CD4-positive, alpha-beta T cell (primary cell): ENCODE measurements at regions not wholly inside any gene's neighbourhood (a gene's known extent, or its start where the extent isn't known, plus 50 kb on each side); places are given as distances from the start of the nearest gene placed in this dataset.

Source experiments
- ATAC-seq: fragments of 200-7000 bp; cut with Tn5 transposase; one replicate; pipeline ENCODE4 v1.10.0; 2022; ENCODE audit warnings: mild to moderate bottlenecking; ENCODE audit not compliant: poor library complexity
- CTCF ChIA-PET: fragments of 350-600 bp; sonication (Branson Sonifier 250); formaldehyde crosslinking; loops from one replicate; lab custom pipeline; 2021; ENCODE audit warnings: antibody characterized with exemption, inconsistent platforms; lab: Charles Lee
- POLR2A ChIA-PET: fragments of 350-600 bp; sonication (Branson Sonifier 250); formaldehyde crosslinking; loops from one replicate; lab custom pipeline; 2021; ENCODE audit warnings: antibody characterized with exemption, inconsistent platforms; lab: Charles Lee
- DNase-seq, 14 experiments: peaks; one replicate each; pipeline ENCODE4 v3.0.0-alpha.2; 2013 to 2020; ENCODE audit warnings: mixed read lengths in 2 of 14
- H3K27ac ChIP-seq, 2 donors: one replicate each; pipeline versions ENCODE4 v1.5.1 to v1.7.0; 2013; ENCODE audit warnings: low read length in 2 of 2, low read depth in 1 of 2, mild to moderate bottlenecking in 1 of 2
- H3K27me3 ChIP-seq, 2 experiments: 1 replicate in 1 of 2; 2 replicates in 1 of 2; pipeline versions ENCODE4 v1.6.1 to v1.7.0; 2013; ENCODE audit warnings: low read length in 2 of 2, control low read depth in 1 of 2, mild to moderate bottlenecking in 1 of 2, moderate library complexity in 1 of 2; ENCODE audit not compliant: insufficient read depth in 2 of 2, control insufficient read depth in 1 of 2
- H3K36me3 ChIP-seq: one replicate; pipeline ENCODE4 v1.6.1; 2013; ENCODE audit warnings: low read length, control low read depth; ENCODE audit not compliant: insufficient read depth
- H3K4me1 ChIP-seq: one replicate; pipeline ENCODE4 v1.6.1; 2013; ENCODE audit warnings: low read length, control low read depth; ENCODE audit not compliant: insufficient read depth
- H3K4me3 ChIP-seq: one replicate; pipeline ENCODE4 v1.5.1; 2013; ENCODE audit warnings: mild to moderate bottlenecking, low read length, moderate library complexity
- H3K9me3 ChIP-seq, 2 experiments: 1 replicate in 1 of 2; 2 replicates in 1 of 2; pipeline versions ENCODE4 v1.6.1 to v1.7.0; 2013; ENCODE audit warnings: low read length in 2 of 2, mild to moderate bottlenecking in 2 of 2, control low read depth in 1 of 2, moderate library complexity in 1 of 2; ENCODE audit not compliant: control insufficient read depth in 1 of 2, insufficient read depth in 1 of 2
- H3K27ac Mint-ChIP-seq: one replicate; pipeline ENCODE4 v1.8.0; 2020; ENCODE audit warnings: mixed read lengths
- H3K27me3 Mint-ChIP-seq: one replicate; pipeline ENCODE4 v1.8.0; 2021; ENCODE audit warnings: mixed read lengths
- H3K36me3 Mint-ChIP-seq: one replicate; pipeline ENCODE4 v1.8.0; 2021; ENCODE audit warnings: low read depth, mixed read lengths
- H3K4me1 Mint-ChIP-seq: one replicate; pipeline ENCODE4 v1.8.0; 2021; ENCODE audit warnings: low read depth, mixed read lengths
- H3K4me3 Mint-ChIP-seq: one replicate; pipeline ENCODE4 v1.8.0; 2020; ENCODE audit warnings: mild to moderate bottlenecking, mixed read lengths
- H3K9me3 Mint-ChIP-seq: one replicate; pipeline ENCODE4 v1.8.0; 2020; ENCODE audit warnings: mixed read lengths
- CTCF ChIP-seq: fragments of 200-600 bp; IDR thresholded peaks from one replicate; pipeline ENCODE4 v1.8.0; 2022; ENCODE audit warnings: antibody characterized with exemption, mild to moderate bottlenecking
- intact Hi-C, 2 experiments: fragments of 100-400 bp; cut with DNase I in 1 of 2; cut with micrococcal nuclease in 1 of 2; formaldehyde crosslinking; loops; one replicate each; pipeline versions ENCODE4 v1.15.1 to v1.9.0; 2023 to 2025; cut with DNase I, micrococcal nuclease

- no peaks in the 10 kb centered on the region for H3K9me3 ChIP-seq
- intact Hi-C loops: no loop called here
- Mint-ChIP-seq H3K9me3 (no peaks in the 10 kb centered on the region), H3K27me3 (no peaks in the 10 kb centered on the region), H3K4me3 (no peak overlapping the region), H3K36me3 (no peaks in the 10 kb centered on the region), H3K4me1 (no peaks in the 10 kb centered on the region), H3K27ac (no peak overlapping the region)
- no peak for TF ChIP-seq CTCF
- ATAC-seq: no peak
- ChIA-PET POLR2A (no interaction called here), CTCF (no interaction called here)
- no peaks in the 10 kb centered on the region for H3K4me1 ChIP-seq
- H3K4me3 ChIP-seq: no peak overlapping the region
- H3K27ac ChIP-seq: no peak overlapping the region
- H3K27me3 ChIP-seq: no peaks in the 10 kb centered on the region
- no peak for DNase-seq
- no peaks in the 10 kb centered on the region for H3K36me3 ChIP-seq
These were observed 622.4 kb downstream of the BCKDHB start for GRCh38 chr6:80728830-80729229.

GRCh38 chr6:80728101-80728750 is 621.8 kb downstream of the BCKDHB start:
- ChIA-PET POLR2A (interaction anchor here (0.7 kb wide), 1 partner anchor 1352 kb away, joined by 3 read pairs; no protein-coding TSS in a partner anchor), CTCF (no interaction called here)
- Histone ChIP-seq H3K4me3 (no peak overlapping the region), H3K27ac (no peak overlapping the region), H3K27me3 (no peaks in the 10 kb centered on the region), H3K4me1 (no peaks in the 10 kb centered on the region), H3K9me3 (no peaks in the 10 kb centered on the region), H3K36me3 (no peaks in the 10 kb centered on the region)
- Mint-ChIP-seq H3K4me3 (no peak overlapping the region), H3K36me3 (no peaks in the 10 kb centered on the region), H3K4me1 (no peaks in the 10 kb centered on the region), H3K27me3 (no peaks in the 10 kb centered on the region), H3K9me3 (no peaks in the 10 kb centered on the region), H3K27ac (no peak overlapping the region)
- TF ChIP-seq CTCF: no peak
- DNase-seq (no peak), ATAC-seq (no peak)
- intact Hi-C loops: no loop called here

- Histone ChIP-seq H3K4me3 (no peak overlapping the region), H3K27ac (no peak overlapping the region), H3K36me3 (no peaks in the 10 kb centered on the region), H3K4me1 (no peaks in the 10 kb centered on the region), H3K9me3 (peaks cover 0 to 4% of the 10 kb centered on the region in 2 experiments), H3K27me3 (no peaks in the 10 kb centered on the region)
- H3K4me1 Mint-ChIP-seq: no peaks in the 10 kb centered on the region
- H3K36me3 Mint-ChIP-seq: no peaks in the 10 kb centered on the region
- DNase-seq (no peak), ATAC-seq (no peak)
- intact Hi-C loops: no loop called here
- ChIA-PET CTCF (no interaction called here), POLR2A (no interaction called here)
- TF ChIP-seq CTCF: no peak
- H3K27ac Mint-ChIP-seq: no peak overlapping the region
- no peaks in the 10 kb centered on the region for H3K27me3 Mint-ChIP-seq
- no peaks in the 10 kb centered on the region for H3K9me3 Mint-ChIP-seq
- H3K4me3 Mint-ChIP-seq: no peak overlapping the region
These were observed 618.9 kb downstream of the BCKDHB start for GRCh38 chr6:80725156-80725930.
